CD4-positive, alpha-beta memory T cell (primary cell): ENCODE measurements at regions not wholly inside any gene's neighbourhood (a gene's known extent, or its start where the extent isn't known, plus 50 kb on each side); places are given as distances from the start of the nearest gene placed in this dataset.
A peak's percentile ranks its signal among the peaks of the same experiment; 100 is the strongest.

Source experiments
- CTCF ChIA-PET: fragments of 350-600 bp; sonication (Branson Sonifier 250); formaldehyde crosslinking; loops from one replicate; lab custom pipeline; 2021; ENCODE audit warnings: inconsistent platforms; ENCODE audit not compliant: partially characterized antibody; lab: Charles Lee
- POLR2A ChIA-PET: fragments of 350-600 bp; sonication (Branson Sonifier 250); formaldehyde crosslinking; loops from one replicate; lab custom pipeline; 2021; ENCODE audit not compliant: partially characterized antibody; lab: Charles Lee
- DNase-seq, 5 donors: peaks; one replicate each; pipeline versions ENCODE4 v3.0.0 to v3.0.0-alpha.2; 2020 to 2022; ENCODE audit warnings: mixed read lengths in 1 of 5
- H3K27ac ChIP-seq: one replicate; pipeline ENCODE4 v1.7.0; 2013; ENCODE audit warnings: low read depth, low read length
- H3K27me3 ChIP-seq: 2 replicates; pipeline ENCODE4 v1.7.0; 2013; ENCODE audit warnings: mild to moderate bottlenecking, low read length, moderate library complexity; ENCODE audit not compliant: insufficient read depth
- H3K36me3 ChIP-seq: 2 replicates; pipeline ENCODE4 v1.7.0; 2013; ENCODE audit warnings: mild to moderate bottlenecking, low read length, moderate library complexity; ENCODE audit not compliant: insufficient read depth
- H3K4me1 ChIP-seq: 2 replicates; pipeline ENCODE4 v1.7.0; 2013; ENCODE audit warnings: mild to moderate bottlenecking, low read length, moderate library complexity; ENCODE audit not compliant: insufficient read depth
- H3K4me3 ChIP-seq, 2 donors: one replicate each; pipeline ENCODE4 v1.7.0; 2013; ENCODE audit warnings: low read length in 2 of 2, mild to moderate bottlenecking in 1 of 2
- H3K9me3 ChIP-seq, 2 donors: one replicate each; pipeline ENCODE4 v1.7.0; 2013; ENCODE audit warnings: low read length in 2 of 2, control low read depth in 1 of 2; ENCODE audit not compliant: control insufficient read depth in 1 of 2
- H3K27ac Mint-ChIP-seq, 7 donors: one replicate each; pipeline ENCODE4 v1.8.0; 2020 to 2021; ENCODE audit warnings: mixed read lengths in 7 of 7, mild to moderate bottlenecking in 6 of 7, inconsistent platforms in 3 of 7, moderate library complexity in 3 of 7
- H3K27me3 Mint-ChIP-seq, 2 donors: one replicate each; pipeline ENCODE4 v1.8.0; 2020 to 2021; ENCODE audit warnings: mixed read lengths in 2 of 2
- H3K36me3 Mint-ChIP-seq, 2 donors: one replicate each; pipeline ENCODE4 v1.8.0; 2020 to 2021; ENCODE audit warnings: mixed read lengths in 2 of 2, inconsistent platforms in 1 of 2, mild to moderate bottlenecking in 1 of 2
- H3K4me1 Mint-ChIP-seq, 4 donors: one replicate each; pipeline ENCODE4 v1.8.0; 2020 to 2021; ENCODE audit warnings: mixed read lengths in 4 of 4, mild to moderate bottlenecking in 1 of 4
- H3K4me3 Mint-ChIP-seq, 8 donors: one replicate each; pipeline ENCODE4 v1.8.0; 2020 to 2021; ENCODE audit warnings: mixed read lengths in 8 of 8, mild to moderate bottlenecking in 7 of 8, moderate library complexity in 6 of 8, inconsistent platforms in 3 of 8
- H3K9me3 Mint-ChIP-seq, 8 donors: one replicate each; pipeline ENCODE4 v1.8.0; 2020 to 2021; ENCODE audit warnings: mixed read lengths in 8 of 8, mild to moderate bottlenecking in 5 of 8, inconsistent platforms in 3 of 8, moderate library complexity in 1 of 8
- intact Hi-C: fragments of 100-400 bp; cut with micrococcal nuclease; formaldehyde crosslinking; loops from one replicate; pipeline ENCODE4 v1.15.1; 2023

- Mint-ChIP-seq H3K9me3 (peaks cover 0 to 18% (median 10%) of the 10 kb centered on the region in 8 donors), H3K36me3 (no peaks in the 10 kb centered on the region), H3K27ac (no peak overlapping the region), H3K4me3 (no peak overlapping the region), H3K27me3 (no peaks in the 10 kb centered on the region), H3K4me1 (no peaks in the 10 kb centered on the region)
- DNase-seq = no peak
- no peaks in the 10 kb centered on the region for H3K27me3 ChIP-seq
- H3K4me1 ChIP-seq = no peaks in the 10 kb centered on the region
- H3K27ac ChIP-seq = no peak overlapping the region
- H3K4me3 ChIP-seq = no peak overlapping the region
- intact Hi-C loops = no loop called here
- ChIA-PET CTCF (no interaction called here), POLR2A (no interaction called here)
- H3K36me3 ChIP-seq = no peaks in the 10 kb centered on the region
- H3K9me3 ChIP-seq = no peaks in the 10 kb centered on the region
These were observed 1130.0 kb downstream of the NAALADL2 start for GRCh38 chr3:175989161-175989560.

- Mint-ChIP-seq H3K9me3 (peaks cover 0 to 18% (median 8%) of the 10 kb centered on the region in 8 donors), H3K4me1 (no peaks in the 10 kb centered on the region), H3K27ac (no peak overlapping the region), H3K36me3 (no peaks in the 10 kb centered on the region), H3K27me3 (no peaks in the 10 kb centered on the region), H3K4me3 (no peak overlapping the region)
- H3K36me3 ChIP-seq = no peaks in the 10 kb centered on the region
- ChIA-PET CTCF (no interaction called here), POLR2A (no interaction called here)
- H3K27me3 ChIP-seq = no peaks in the 10 kb centered on the region
- H3K4me1 ChIP-seq = no peaks in the 10 kb centered on the region
- H3K4me3 ChIP-seq = no peak overlapping the region
- no peaks in the 10 kb centered on the region for H3K9me3 ChIP-seq
- no peak for DNase-seq
- no peak overlapping the region for H3K27ac ChIP-seq
- intact Hi-C loops = no loop called here
These were observed 1129.3 kb downstream of the NAALADL2 start for GRCh38 chr3:175988401-175988800.

GRCh38 chr3:175985781-175986180, 1126.6 kb downstream of the NAALADL2 start:
- no peaks in the 10 kb centered on the region for H3K4me1 Mint-ChIP-seq
- no peaks in the 10 kb centered on the region for H3K9me3 ChIP-seq
- peaks cover under 1 to 18% (median 8%) of the 10 kb centered on the region in 8 donors for H3K9me3 Mint-ChIP-seq
- no peak overlapping the region for H3K4me3 Mint-ChIP-seq
- H3K27ac ChIP-seq = no peak overlapping the region
- H3K27me3 Mint-ChIP-seq = no peaks in the 10 kb centered on the region
- H3K36me3 Mint-ChIP-seq = no peaks in the 10 kb centered on the region
- H3K27ac Mint-ChIP-seq = no peak overlapping the region
- no peaks in the 10 kb centered on the region for H3K4me1 ChIP-seq
- H3K4me3 ChIP-seq = no peak overlapping the region
- intact Hi-C loops = no loop called here
- no peak for DNase-seq
- ChIA-PET POLR2A (no interaction called here), CTCF (no interaction called here)
- no peaks in the 10 kb centered on the region for H3K27me3 ChIP-seq
- no peaks in the 10 kb centered on the region for H3K36me3 ChIP-seq

GRCh38 chr3:175983379-175983778, 1124.2 kb downstream of the NAALADL2 start:
- H3K9me3 ChIP-seq = no peaks in the 10 kb centered on the region
- no peaks in the 10 kb centered on the region for H3K36me3 Mint-ChIP-seq
- H3K4me1 Mint-ChIP-seq = no peaks in the 10 kb centered on the region
- POLR2A ChIA-PET = no interaction called here
- DNase-seq = no peak
- no peaks in the 10 kb centered on the region for H3K27me3 ChIP-seq
- no peaks in the 10 kb centered on the region for H3K36me3 ChIP-seq
- no peaks in the 10 kb centered on the region for H3K4me1 ChIP-seq
- CTCF ChIA-PET = no interaction called here
- H3K27ac Mint-ChIP-seq = no peak overlapping the region
- H3K4me3 Mint-ChIP-seq = no peak overlapping the region
- H3K4me3 ChIP-seq = no peak overlapping the region
- no peaks in the 10 kb centered on the region for H3K27me3 Mint-ChIP-seq
- H3K27ac ChIP-seq = no peak overlapping the region
- intact Hi-C loops = no loop called here
- peaks cover 2 to 18% (median 9%) of the 10 kb centered on the region in 8 donors for H3K9me3 Mint-ChIP-seq

GRCh38 chr3:175980486-175981090, 1121.5 kb downstream of the NAALADL2 start:
- H3K27ac Mint-ChIP-seq = no peak overlapping the region
- POLR2A ChIA-PET = no interaction called here
- no peaks in the 10 kb centered on the region for H3K36me3 Mint-ChIP-seq
- no peaks in the 10 kb centered on the region for H3K4me1 ChIP-seq
- no peak overlapping the region for H3K4me3 ChIP-seq
- H3K9me3 Mint-ChIP-seq = peaks cover 0 to 12% (median 6%) of the 10 kb centered on the region in 8 donors
- no peaks in the 10 kb centered on the region for H3K27me3 ChIP-seq
- no peak for DNase-seq
- CTCF ChIA-PET = interaction anchor here (1.0 kb wide), 1 partner anchor 9 kb away, joined by 3 read pairs; no protein-coding TSS in a partner anchor
- H3K36me3 ChIP-seq = no peaks in the 10 kb centered on the region
- H3K9me3 ChIP-seq = no peaks in the 10 kb centered on the region
- no peaks in the 10 kb centered on the region for H3K4me1 Mint-ChIP-seq
- H3K27ac ChIP-seq = no peak overlapping the region
- H3K4me3 Mint-ChIP-seq = no peak overlapping the region
- intact Hi-C loops = no loop called here
- H3K27me3 Mint-ChIP-seq = no peaks in the 10 kb centered on the region

- Histone ChIP-seq H3K4me3 (no peak overlapping the region), H3K36me3 (no peaks in the 10 kb centered on the region), H3K9me3 (no peaks in the 10 kb centered on the region), H3K27ac (no peak overlapping the region), H3K4me1 (no peaks in the 10 kb centered on the region), H3K27me3 (no peaks in the 10 kb centered on the region)
- peaks cover 0 to 12% (median 5%) of the 10 kb centered on the region in 8 donors for H3K9me3 Mint-ChIP-seq
- POLR2A ChIA-PET = no interaction called here
- peak overlapping the region in 1 of 7 donors; percentile 22 for H3K27ac Mint-ChIP-seq
- no peak overlapping the region for H3K4me3 Mint-ChIP-seq
- no peak for DNase-seq
- intact Hi-C loops = no loop called here
- no peaks in the 10 kb centered on the region for H3K36me3 Mint-ChIP-seq
- CTCF ChIA-PET = no interaction called here
- no peaks in the 10 kb centered on the region for H3K4me1 Mint-ChIP-seq
- no peaks in the 10 kb centered on the region for H3K27me3 Mint-ChIP-seq
These were observed 1119.0 kb downstream of the NAALADL2 start for GRCh38 chr3:175977968-175978752.

GRCh38 chr3:175969456-175969855, 1110.3 kb downstream of the NAALADL2 start:
- H3K4me1 Mint-ChIP-seq = no peaks in the 10 kb centered on the region
- no peak overlapping the region for H3K27ac Mint-ChIP-seq
- ChIA-PET CTCF (no interaction called here), POLR2A (no interaction called here)
- H3K9me3 Mint-ChIP-seq = peaks cover 2 to 26% (median 8%) of the 10 kb centered on the region in 8 donors
- Histone ChIP-seq H3K4me3 (no peak overlapping the region), H3K36me3 (no peaks in the 10 kb centered on the region), H3K27ac (no peak overlapping the region), H3K9me3 (no peaks in the 10 kb centered on the region), H3K4me1 (no peaks in the 10 kb centered on the region), H3K27me3 (no peaks in the 10 kb centered on the region)
- intact Hi-C loops = no loop called here
- H3K27me3 Mint-ChIP-seq = no peaks in the 10 kb centered on the region
- H3K4me3 Mint-ChIP-seq = no peak overlapping the region
- no peaks in the 10 kb centered on the region for H3K36me3 Mint-ChIP-seq
- DNase-seq = no peak
